ENCODE measurements at regions not wholly inside any gene's neighbourhood (a gene's known extent, or its start where the extent isn't known, plus 50 kb on each side); places are given as distances from the start of the nearest gene placed in this dataset.

DNA sequence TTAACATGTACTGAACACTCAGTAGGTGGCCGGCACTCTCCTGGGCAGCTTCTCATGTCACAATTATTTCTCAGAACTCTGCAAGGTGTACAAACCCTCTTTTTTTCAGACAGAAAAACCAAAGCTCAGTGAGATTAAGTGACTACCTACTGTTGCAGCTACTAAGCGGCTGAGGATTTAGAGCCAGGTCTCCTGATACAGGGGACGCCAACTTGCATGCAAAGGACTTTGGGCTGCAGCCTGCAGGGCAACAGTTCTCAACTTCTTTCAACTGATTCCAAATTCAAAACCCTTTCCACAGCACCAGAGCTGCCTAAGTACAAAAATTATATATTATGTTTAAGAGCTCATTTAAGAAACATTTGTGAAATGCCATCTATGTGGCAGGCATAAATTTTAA lies 177.6 kb downstream of the SUCLG1 start:
- no peak for TF ChIP-seq ASH2L (IDR thresholded peaks at IDR 0.05; ENCODE audit: borderline replicate concordance, low read depth)
- no peak for TF ChIP-seq ZBED1 (IDR thresholded peaks at IDR 0.05; ENCODE audit: borderline replicate concordance)
- TF ChIP-seq POLR2A (IDR thresholded peaks at IDR 0.05; ENCODE audit: low read depth, low read length), result no peak
- no peak for TF ChIP-seq ZNF274 (IDR thresholded peaks at IDR 0.05; ENCODE audit: insufficient read depth, insufficient read length)
- TF ChIP-seq SIN3A (IDR thresholded peaks at IDR 0.05; ENCODE audit: low read depth, low read length), result no peak
- TF ChIP-seq, protein P1, sequence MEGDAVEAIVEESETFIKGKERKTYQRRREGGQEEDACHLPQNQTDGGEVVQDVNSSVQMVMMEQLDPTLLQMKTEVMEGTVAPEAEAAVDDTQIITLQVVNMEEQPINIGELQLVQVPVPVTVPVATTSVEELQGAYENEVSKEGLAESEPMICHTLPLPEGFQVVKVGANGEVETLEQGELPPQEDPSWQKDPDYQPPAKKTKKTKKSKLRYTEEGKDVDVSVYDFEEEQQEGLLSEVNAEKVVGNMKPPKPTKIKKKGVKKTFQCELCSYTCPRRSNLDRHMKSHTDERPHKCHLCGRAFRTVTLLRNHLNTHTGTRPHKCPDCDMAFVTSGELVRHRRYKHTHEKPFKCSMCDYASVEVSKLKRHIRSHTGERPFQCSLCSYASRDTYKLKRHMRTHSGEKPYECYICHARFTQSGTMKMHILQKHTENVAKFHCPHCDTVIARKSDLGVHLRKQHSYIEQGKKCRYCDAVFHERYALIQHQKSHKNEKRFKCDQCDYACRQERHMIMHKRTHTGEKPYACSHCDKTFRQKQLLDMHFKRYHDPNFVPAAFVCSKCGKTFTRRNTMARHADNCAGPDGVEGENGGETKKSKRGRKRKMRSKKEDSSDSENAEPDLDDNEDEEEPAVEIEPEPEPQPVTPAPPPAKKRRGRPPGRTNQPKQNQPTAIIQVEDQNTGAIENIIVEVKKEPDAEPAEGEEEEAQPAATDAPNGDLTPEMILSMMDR (IDR thresholded peaks at IDR 0.05 in 2 of 3, conservative IDR thresholded peaks at IDR 0.05 in 1 of 3; ENCODE audit: control insufficient read depth in 2 of 3, extremely low read depth in 1 of 3, insufficient read depth in 1 of 3, low read depth in 3 of 3, low read length in 3 of 3), result no peak
- TF ChIP-seq WRNIP1 (IDR thresholded peaks at IDR 0.05; ENCODE audit: borderline replicate concordance, low read depth, low read length), result no peak
- no peak for TF ChIP-seq SMC3 (IDR thresholded peaks at IDR 0.05; ENCODE audit: borderline replicate concordance, low read length)
- no peak for TF ChIP-seq POLR2AphosphoS5 (IDR thresholded peaks at IDR 0.05; ENCODE audit: low read length)
- TF ChIP-seq, protein P2, sequence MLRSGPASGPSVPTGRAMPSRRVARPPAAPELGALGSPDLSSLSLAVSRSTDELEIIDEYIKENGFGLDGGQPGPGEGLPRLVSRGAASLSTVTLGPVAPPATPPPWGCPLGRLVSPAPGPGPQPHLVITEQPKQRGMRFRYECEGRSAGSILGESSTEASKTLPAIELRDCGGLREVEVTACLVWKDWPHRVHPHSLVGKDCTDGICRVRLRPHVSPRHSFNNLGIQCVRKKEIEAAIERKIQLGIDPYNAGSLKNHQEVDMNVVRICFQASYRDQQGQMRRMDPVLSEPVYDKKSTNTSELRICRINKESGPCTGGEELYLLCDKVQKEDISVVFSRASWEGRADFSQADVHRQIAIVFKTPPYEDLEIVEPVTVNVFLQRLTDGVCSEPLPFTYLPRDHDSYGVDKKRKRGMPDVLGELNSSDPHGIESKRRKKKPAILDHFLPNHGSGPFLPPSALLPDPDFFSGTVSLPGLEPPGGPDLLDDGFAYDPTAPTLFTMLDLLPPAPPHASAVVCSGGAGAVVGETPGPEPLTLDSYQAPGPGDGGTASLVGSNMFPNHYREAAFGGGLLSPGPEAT (IDR thresholded peaks at IDR 0.05; ENCODE audit: low read depth), result no peak
- no peak for TF ChIP-seq GABPA (IDR thresholded peaks at IDR 0.05; ENCODE audit: low read depth)
- no peak for TF ChIP-seq ESRRA (IDR thresholded peaks at IDR 0.05; ENCODE audit: low read length)
- no peak for TF ChIP-seq RAD51 (IDR thresholded peaks at IDR 0.05)
- no peak for TF ChIP-seq NR2C2 (IDR thresholded peaks at IDR 0.05; ENCODE audit: borderline replicate concordance, control insufficient read depth, insufficient read length, low read depth)
